Nephron progenitor cell (in vitro differentiated cells): ENCODE measurements at regions not wholly inside any gene's neighbourhood (a gene's known extent, or its start where the extent isn't known, plus 50 kb on each side); places are given as distances from the start of the nearest gene placed in this dataset.

Experiments used
- DNase-seq: peaks from one replicate; pipeline ENCODE4 v3.0.0; 2021
- H3K27ac Mint-ChIP-seq: 2 replicates; pipeline ENCODE4 v1.8.0; 2021; ENCODE audit warnings: mild to moderate bottlenecking, moderate library complexity, mixed read lengths
- H3K27me3 Mint-ChIP-seq: 2 replicates; pipeline ENCODE4 v1.8.0; 2021; ENCODE audit warnings: mild to moderate bottlenecking, low read depth, mixed read lengths; ENCODE audit not compliant: poor library complexity
- H3K36me3 Mint-ChIP-seq: 2 replicates; pipeline ENCODE4 v1.8.0; 2021; ENCODE audit warnings: low read depth, mixed read lengths
- H3K4me1 Mint-ChIP-seq: 2 replicates; pipeline ENCODE4 v1.8.0; 2021; ENCODE audit warnings: mixed read lengths
- H3K4me3 Mint-ChIP-seq: 2 replicates; pipeline ENCODE4 v1.8.0; 2021; ENCODE audit warnings: mild to moderate bottlenecking, moderate library complexity, mixed read lengths
- H3K9me3 Mint-ChIP-seq: 2 replicates; pipeline ENCODE4 v1.8.0; 2021; ENCODE audit warnings: mild to moderate bottlenecking, moderate library complexity, mixed read lengths
- TF ChIP-seq, protein P1 (sequence below): fragments of 200-600 bp; sonication (generic); IDR thresholded peaks from 2 replicates; pipeline ENCODE4 v1.5.0; 2021; ENCODE audit warnings: antibody characterized with exemption

GRCh38 chr4:62168681-62169080 lies 968.6 kb downstream of the ADGRL3 start:
- H3K27ac Mint-ChIP-seq: no peak overlapping the region
- H3K9me3 Mint-ChIP-seq: no peaks in the 10 kb centered on the region
- H3K36me3 Mint-ChIP-seq: no peaks in the 10 kb centered on the region
- H3K27me3 Mint-ChIP-seq: peaks cover 7% of the 10 kb centered on the region
- TF ChIP-seq, protein P1, sequence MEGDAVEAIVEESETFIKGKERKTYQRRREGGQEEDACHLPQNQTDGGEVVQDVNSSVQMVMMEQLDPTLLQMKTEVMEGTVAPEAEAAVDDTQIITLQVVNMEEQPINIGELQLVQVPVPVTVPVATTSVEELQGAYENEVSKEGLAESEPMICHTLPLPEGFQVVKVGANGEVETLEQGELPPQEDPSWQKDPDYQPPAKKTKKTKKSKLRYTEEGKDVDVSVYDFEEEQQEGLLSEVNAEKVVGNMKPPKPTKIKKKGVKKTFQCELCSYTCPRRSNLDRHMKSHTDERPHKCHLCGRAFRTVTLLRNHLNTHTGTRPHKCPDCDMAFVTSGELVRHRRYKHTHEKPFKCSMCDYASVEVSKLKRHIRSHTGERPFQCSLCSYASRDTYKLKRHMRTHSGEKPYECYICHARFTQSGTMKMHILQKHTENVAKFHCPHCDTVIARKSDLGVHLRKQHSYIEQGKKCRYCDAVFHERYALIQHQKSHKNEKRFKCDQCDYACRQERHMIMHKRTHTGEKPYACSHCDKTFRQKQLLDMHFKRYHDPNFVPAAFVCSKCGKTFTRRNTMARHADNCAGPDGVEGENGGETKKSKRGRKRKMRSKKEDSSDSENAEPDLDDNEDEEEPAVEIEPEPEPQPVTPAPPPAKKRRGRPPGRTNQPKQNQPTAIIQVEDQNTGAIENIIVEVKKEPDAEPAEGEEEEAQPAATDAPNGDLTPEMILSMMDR: no peak
- DNase-seq: no peak
- H3K4me3 Mint-ChIP-seq: no peak overlapping the region
- H3K4me1 Mint-ChIP-seq: no peaks in the 10 kb centered on the region

- TF ChIP-seq, protein P1: no peak
- Mint-ChIP-seq H3K9me3 (no peaks in the 10 kb centered on the region), H3K4me1 (no peaks in the 10 kb centered on the region), H3K36me3 (no peaks in the 10 kb centered on the region), H3K27ac (no peak overlapping the region), H3K27me3 (peaks cover 10% of the 10 kb centered on the region), H3K4me3 (no peak overlapping the region)
- no peak for DNase-seq
Measured at GRCh38 chr4:62162606-62163005, 962.5 kb downstream of the ADGRL3 start.

GRCh38 chr4:62161446-62161845 lies 961.3 kb downstream of the ADGRL3 start:
- Mint-ChIP-seq H3K4me3 (no peak overlapping the region), H3K9me3 (no peaks in the 10 kb centered on the region), H3K36me3 (no peaks in the 10 kb centered on the region), H3K27me3 (peaks cover 5% of the 10 kb centered on the region), H3K4me1 (no peaks in the 10 kb centered on the region), H3K27ac (no peak overlapping the region)
- TF ChIP-seq, protein P1: no peak
- no peak for DNase-seq

DNA sequence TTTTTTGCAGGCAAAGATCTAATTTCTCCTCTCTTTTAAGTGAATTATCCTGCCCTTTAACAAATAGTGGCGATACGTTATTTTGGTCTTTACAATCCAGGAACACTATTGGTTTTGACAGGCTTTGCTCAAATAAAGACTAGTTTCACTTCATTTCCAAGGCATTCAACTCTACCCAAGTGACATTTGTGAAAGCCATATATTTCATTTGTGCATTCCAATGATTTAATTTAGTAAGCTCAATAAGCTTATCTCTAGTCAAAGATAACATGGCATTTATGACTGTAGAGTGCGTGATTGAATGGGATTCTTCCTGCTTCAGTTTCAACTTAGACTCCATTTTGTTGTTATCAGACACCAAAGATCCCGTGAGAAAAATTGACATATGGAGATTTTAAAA lies 959.8 kb downstream of the ADGRL3 start:
- DNase-seq: no peak
- no peaks in the 10 kb centered on the region for H3K9me3 Mint-ChIP-seq
- H3K36me3 Mint-ChIP-seq: no peaks in the 10 kb centered on the region
- no peaks in the 10 kb centered on the region for H3K4me1 Mint-ChIP-seq
- no peak overlapping the region for H3K4me3 Mint-ChIP-seq
- H3K27me3 Mint-ChIP-seq: peaks cover 3% of the 10 kb centered on the region
- no peak overlapping the region for H3K27ac Mint-ChIP-seq
- TF ChIP-seq, protein P1: no peak

DNA sequence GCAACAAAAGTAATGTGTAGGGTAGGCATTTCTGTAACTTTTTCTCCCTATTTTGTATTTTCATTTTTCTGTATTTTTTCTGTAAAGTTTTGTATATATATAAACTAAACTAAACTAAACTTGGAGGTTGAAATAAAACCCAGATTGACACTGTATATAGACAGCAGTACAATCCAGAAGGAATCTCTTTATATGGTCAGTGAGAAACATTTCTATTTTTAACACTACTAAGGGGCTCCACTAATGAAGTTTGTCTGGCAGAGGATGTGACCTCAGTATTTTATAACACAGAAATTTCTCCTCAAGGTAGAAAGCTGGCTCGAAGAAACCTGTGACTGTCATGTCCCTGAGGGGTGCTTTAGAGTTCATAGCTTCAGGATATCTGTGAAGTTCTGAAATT lies 959.2 kb downstream of the ADGRL3 start:
- DNase-seq: no peak
- no peak overlapping the region for H3K4me3 Mint-ChIP-seq
- TF ChIP-seq, protein P1: no peak
- H3K27ac Mint-ChIP-seq: no peak overlapping the region
- H3K36me3 Mint-ChIP-seq: no peaks in the 10 kb centered on the region
- H3K27me3 Mint-ChIP-seq: peaks cover 3% of the 10 kb centered on the region
- H3K9me3 Mint-ChIP-seq: peaks cover under 1% of the 10 kb centered on the region
- no peaks in the 10 kb centered on the region for H3K4me1 Mint-ChIP-seq

GRCh38 chr4:62156205-62156604 lies 956.1 kb downstream of the ADGRL3 start:
- H3K9me3 Mint-ChIP-seq: peaks cover 9% of the 10 kb centered on the region
- TF ChIP-seq, protein P1: no peak
- H3K4me1 Mint-ChIP-seq: no peaks in the 10 kb centered on the region
- DNase-seq: no peak
- H3K36me3 Mint-ChIP-seq: no peaks in the 10 kb centered on the region
- no peak overlapping the region for H3K4me3 Mint-ChIP-seq
- no peak overlapping the region for H3K27ac Mint-ChIP-seq
- peaks cover 3% of the 10 kb centered on the region for H3K27me3 Mint-ChIP-seq
